Activated naive CD8-positive, alpha-beta T cell treated with anti-CD3 and anti-CD28 coated beads, Interleukin-2, amount 10 ng/mL, durations not matched to agents 7 days and 5 days (primary cell): ENCODE measurements at regions not wholly inside any gene's neighbourhood (a gene's known extent, or its start where the extent isn't known, plus 50 kb on each side); places are given as distances from the start of the nearest gene placed in this dataset.
"Not testable (repeated sequence)": the region's sequence is repeated elsewhere in the genome, so short reads cannot be mapped to it uniquely, and the experiment has no call there.

Experiments used
- ATAC-seq: fragments of 150-1000 bp; cut with Tn5 transposase; one replicate; pipeline ENCODE4 v1.10.0; 2021; ENCODE audit warnings: low read depth, moderate library complexity
- POLR2A ChIA-PET: fragments of 350-600 bp; sonication (Branson Sonifier 250); formaldehyde crosslinking; loops from one replicate; lab custom pipeline; 2021; ENCODE audit warnings: antibody characterized with exemption; lab: Charles Lee
- DNase-seq: peaks from one replicate; pipeline ENCODE4 v3.0.0; 2021
- H3K27ac Mint-ChIP-seq: one replicate; pipeline ENCODE4 v1.8.0; 2022; ENCODE audit warnings: mild to moderate bottlenecking, mixed read lengths
- H3K27me3 Mint-ChIP-seq: one replicate; pipeline ENCODE4 v1.8.0; 2022; ENCODE audit warnings: mild to moderate bottlenecking, moderate library complexity, mixed read lengths
- H3K36me3 Mint-ChIP-seq: one replicate; pipeline ENCODE4 v1.8.0; 2021; ENCODE audit warnings: mild to moderate bottlenecking, mixed read lengths
- H3K4me1 Mint-ChIP-seq: one replicate; pipeline ENCODE4 v1.8.0; 2021; ENCODE audit warnings: mixed read lengths
- H3K4me3 Mint-ChIP-seq: one replicate; pipeline ENCODE4 v1.8.0; 2022; ENCODE audit warnings: mild to moderate bottlenecking, moderate library complexity, mixed read lengths
- H3K9me3 Mint-ChIP-seq: one replicate; pipeline ENCODE4 v1.8.0; 2021; ENCODE audit warnings: mixed read lengths

DNA sequence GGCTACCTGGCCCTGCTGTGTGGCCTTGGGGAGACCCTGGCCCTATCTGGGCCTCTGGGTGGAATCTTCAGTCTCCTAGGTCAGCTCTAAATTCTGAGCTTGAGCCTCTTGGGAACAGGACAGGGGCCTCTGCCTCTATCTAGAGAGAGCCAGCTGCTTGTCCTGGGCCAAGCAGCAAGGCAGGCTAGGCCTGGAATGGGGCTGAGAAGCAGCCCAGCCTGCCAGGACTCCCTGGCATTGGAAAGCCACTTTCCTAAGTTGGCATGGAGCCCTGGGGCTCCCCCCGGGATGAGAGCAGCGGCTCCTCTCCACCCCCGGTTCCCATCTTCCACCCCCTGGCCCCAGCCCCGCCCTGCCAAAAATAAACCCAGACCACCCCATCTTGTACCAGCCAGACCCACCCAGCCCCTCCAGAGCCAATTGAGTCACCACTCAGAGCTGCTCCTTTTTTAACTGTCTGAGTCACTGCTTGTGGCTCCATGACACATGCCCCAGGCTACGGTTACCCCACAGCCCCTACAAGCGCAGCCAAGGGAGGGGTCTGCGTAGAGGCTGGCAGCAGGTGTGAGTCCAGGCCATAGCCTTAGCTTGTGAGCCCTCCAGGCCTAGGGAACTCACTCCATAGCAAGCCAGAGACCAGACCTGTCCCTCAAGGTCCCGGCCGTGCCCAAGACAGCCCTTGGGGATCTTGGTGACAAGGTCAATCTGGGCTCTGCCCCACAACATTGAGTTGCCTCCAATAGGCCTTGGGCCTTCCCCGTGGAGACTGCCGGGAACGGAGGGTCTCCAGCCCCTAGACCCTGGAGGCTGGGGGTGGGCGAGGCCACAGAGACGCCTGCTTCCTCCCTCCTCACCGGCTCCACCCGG, 189.7 kb downstream of the TBC1D2B start:
- H3K9me3 Mint-ChIP-seq, POLR2A ChIA-PET, DNase-seq, H3K36me3 Mint-ChIP-seq, ATAC-seq, H3K4me1 Mint-ChIP-seq, H3K4me3 Mint-ChIP-seq, H3K27ac Mint-ChIP-seq, H3K27me3 Mint-ChIP-seq: not testable (repeated sequence)

DNA sequence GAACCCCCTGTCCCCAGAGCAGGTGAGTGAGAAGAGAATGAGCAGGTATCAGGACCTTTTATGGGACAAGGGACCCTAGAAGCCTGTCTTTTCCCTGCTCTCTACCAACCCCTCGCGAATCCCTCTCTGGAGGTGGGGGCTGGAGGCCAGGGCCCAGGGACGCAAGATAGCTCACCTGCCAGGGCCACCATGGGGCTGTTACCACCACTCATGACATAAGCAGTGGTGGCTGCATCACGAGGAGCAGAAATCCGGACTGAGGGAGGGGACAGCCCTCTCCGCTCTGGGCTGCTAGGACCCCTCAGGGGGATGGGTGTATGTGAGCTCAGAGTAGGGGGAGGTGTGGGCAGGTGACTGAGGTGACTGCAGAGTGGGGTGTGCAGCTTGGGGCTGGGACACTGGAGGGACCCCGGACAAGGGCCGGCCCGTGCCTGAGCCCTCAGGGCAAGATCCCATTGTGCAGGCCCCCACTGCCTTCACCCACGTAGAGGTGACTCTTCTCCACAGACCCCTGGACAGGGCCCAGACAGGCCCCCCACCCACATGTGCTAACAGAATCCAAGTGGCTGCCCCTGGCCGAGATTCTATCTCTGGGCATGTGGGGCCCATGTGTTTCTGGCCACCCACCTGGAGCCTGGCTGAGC, 190.6 kb downstream of the TBC1D2B start:
- no peaks in the 10 kb centered on the region for H3K36me3 Mint-ChIP-seq
- DNase-seq (no peak), ATAC-seq (no peak)
- H3K27ac Mint-ChIP-seq = no peak overlapping the region
- no peaks in the 10 kb centered on the region for H3K9me3 Mint-ChIP-seq
- H3K4me3 Mint-ChIP-seq = no peak overlapping the region
- POLR2A ChIA-PET = no interaction called here
- H3K4me1 Mint-ChIP-seq = no peaks in the 10 kb centered on the region
- no peaks in the 10 kb centered on the region for H3K27me3 Mint-ChIP-seq

DNA sequence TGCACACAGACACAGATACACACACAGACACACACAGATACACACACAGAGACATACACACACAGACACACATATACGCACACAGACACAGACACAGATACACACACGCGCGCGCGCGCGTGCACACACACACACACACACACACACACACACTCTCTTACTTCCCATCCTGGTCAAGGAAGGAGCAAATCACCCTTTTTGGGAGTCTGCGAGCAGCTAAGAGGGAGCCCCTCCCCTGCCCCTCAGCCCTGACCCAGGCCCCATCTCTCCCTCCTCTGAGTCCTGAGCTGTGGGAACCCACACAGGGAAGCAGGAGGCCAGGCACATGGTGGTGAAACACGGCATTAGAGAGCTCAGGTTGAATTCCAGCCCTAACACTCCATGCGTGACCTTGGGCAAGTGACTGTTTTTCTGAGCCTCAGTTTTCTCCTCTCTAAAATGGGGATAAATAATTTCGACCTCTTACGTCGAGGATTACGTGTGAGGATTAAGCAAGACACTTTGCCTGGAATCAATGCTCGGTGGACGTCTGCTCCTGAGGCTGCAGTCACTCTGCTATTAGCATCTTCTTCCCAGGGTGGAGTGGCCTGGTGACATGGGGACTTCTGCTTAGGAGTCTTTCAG, 191.5 kb downstream of the TBC1D2B start:
- DNase-seq, H3K27me3 Mint-ChIP-seq, H3K4me3 Mint-ChIP-seq, H3K9me3 Mint-ChIP-seq, H3K4me1 Mint-ChIP-seq, ATAC-seq, H3K27ac Mint-ChIP-seq, H3K36me3 Mint-ChIP-seq, POLR2A ChIA-PET: not testable (repeated sequence)

DNA sequence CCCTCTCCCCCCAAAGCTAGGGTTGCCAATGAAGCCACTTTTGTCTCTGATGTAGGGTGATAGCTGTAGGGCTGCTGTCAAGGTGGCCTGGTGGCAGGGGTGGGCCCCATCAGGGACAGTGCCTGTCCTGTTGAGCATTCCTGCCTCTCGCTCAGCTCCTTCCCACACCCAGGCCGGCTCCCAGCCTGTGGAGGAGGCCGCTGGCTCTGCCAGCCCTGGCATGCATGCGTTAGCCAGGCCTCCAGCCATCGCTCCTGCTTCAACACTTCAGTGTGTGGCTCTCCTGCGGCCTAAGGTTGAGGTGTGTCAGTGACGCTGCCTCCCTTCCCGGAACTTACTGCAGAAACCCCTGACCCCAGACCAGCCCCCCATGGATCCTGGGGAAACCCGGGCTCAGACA, 194.5 kb downstream of the TBC1D2B start:
- not testable (repeated sequence) for H3K27me3 Mint-ChIP-seq

DNA sequence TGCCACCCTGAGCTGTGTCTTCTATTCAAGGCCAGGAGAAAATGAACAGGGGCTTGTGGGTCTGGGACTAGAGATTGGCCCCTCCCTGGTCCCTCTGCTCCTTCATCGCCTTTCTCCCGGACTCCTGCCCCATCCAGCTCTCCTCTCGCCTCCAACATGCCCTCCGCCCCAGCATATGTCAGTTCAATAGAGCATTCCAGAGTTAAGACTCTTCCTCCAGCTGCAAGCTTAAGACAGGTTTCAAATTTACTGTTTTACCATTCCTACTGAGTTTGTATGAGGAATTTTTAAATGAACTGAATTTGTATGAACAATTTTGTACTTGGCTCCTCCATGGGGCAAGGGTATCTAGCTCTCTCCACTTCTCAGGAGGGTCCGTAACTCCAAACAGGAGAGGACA, 195.6 kb downstream of the TBC1D2B start:
- Mint-ChIP-seq H3K27me3 (no peaks in the 10 kb centered on the region), H3K4me1 (no peaks in the 10 kb centered on the region), H3K36me3 (no peaks in the 10 kb centered on the region), H3K27ac (no peak overlapping the region), H3K9me3 (no peaks in the 10 kb centered on the region), H3K4me3 (no peak overlapping the region)
- DNase-seq (no peak), ATAC-seq (no peak)
- POLR2A ChIA-PET = no interaction called here

More for the DNA sequence above, 194.5 kb downstream of the TBC1D2B start:
- H3K27ac Mint-ChIP-seq, H3K9me3 Mint-ChIP-seq, DNase-seq, H3K4me3 Mint-ChIP-seq, ATAC-seq, POLR2A ChIA-PET, H3K4me1 Mint-ChIP-seq, H3K36me3 Mint-ChIP-seq: not testable (repeated sequence)

DNA sequence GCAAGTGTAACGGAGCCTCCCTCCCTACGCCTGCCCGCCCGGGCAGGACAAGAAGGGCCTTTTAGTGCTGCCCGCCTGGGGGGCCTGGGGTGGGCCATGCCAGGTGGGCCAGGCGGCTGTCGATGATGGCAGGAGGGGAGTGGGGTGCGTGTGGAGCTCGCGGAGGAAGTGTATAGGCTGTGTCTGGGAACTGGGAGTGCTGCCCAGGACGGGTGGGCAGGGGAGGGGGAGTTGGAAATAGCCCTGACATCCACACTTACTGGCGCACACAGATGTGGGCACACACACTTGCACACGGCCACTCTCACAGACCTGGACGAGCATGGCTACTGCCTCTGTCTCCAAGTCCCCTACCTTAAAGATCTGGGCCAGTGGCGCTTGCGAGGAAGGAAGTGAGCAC, 196.0 kb downstream of the TBC1D2B start:
- POLR2A ChIA-PET, DNase-seq: not testable (repeated sequence)

DNA sequence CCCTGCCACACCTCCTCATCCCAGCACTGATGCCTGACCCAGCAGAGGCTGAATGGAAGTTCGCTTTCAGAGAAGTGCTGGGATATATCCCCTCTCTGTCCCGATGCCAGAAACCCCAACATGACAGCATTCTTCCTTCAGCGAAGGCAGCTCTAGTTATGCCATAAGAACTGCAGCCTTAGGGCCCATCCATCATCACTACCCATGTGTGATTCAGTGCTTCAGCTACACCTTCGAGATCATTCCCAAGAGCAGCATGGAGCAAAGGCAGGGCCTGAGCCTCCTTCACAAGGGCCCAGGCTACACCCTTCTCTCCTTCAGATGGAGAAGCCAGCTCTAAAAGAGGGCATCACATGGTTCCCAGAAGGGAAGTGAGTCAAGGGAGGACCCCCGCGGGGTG, 198.0 kb downstream of the TBC1D2B start:
- H3K36me3 Mint-ChIP-seq, H3K9me3 Mint-ChIP-seq, DNase-seq, H3K27ac Mint-ChIP-seq, ATAC-seq, H3K27me3 Mint-ChIP-seq, POLR2A ChIA-PET, H3K4me3 Mint-ChIP-seq, H3K4me1 Mint-ChIP-seq: not testable (repeated sequence)

More for the DNA sequence above, 196.0 kb downstream of the TBC1D2B start:
- not testable (repeated sequence) for ATAC-seq, H3K4me1 Mint-ChIP-seq, H3K9me3 Mint-ChIP-seq, H3K27me3 Mint-ChIP-seq, H3K27ac Mint-ChIP-seq, H3K36me3 Mint-ChIP-seq, H3K4me3 Mint-ChIP-seq

DNA sequence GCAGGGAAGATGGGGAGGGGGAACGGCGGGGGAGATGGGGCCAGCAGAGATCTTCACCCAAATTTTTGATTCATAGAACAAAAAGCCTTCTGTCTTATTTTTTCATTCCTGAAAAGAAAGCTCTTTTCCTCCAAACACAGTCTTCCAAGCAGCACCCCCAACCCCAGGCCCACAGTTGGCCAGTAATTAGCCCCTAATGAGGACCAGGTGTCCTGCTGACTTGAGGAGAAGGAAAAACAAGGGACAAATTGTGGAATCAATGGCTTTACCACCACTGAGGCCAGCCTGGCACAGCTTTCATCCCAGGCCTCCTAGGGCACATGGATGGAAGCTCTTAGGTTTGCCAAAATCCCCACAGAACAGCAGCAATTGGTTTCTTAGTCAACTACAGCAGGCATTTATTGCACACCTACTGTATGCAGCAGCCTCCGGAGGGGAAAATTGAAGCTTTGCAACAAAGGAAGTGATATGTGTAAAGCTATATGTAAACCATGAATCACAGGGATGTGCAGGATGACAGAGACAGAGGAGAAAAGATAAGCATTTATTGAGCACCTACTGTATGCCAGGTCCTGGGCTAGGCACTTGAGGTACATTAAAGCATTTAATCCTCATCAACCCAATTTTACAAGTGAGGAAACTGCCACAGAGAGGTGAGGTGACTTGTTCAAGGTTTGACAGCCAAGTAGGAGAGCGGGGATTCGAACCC, 199.5 kb downstream of the TBC1D2B start:
- no peak for DNase-seq
- H3K4me3 Mint-ChIP-seq = no peak overlapping the region

DNA sequence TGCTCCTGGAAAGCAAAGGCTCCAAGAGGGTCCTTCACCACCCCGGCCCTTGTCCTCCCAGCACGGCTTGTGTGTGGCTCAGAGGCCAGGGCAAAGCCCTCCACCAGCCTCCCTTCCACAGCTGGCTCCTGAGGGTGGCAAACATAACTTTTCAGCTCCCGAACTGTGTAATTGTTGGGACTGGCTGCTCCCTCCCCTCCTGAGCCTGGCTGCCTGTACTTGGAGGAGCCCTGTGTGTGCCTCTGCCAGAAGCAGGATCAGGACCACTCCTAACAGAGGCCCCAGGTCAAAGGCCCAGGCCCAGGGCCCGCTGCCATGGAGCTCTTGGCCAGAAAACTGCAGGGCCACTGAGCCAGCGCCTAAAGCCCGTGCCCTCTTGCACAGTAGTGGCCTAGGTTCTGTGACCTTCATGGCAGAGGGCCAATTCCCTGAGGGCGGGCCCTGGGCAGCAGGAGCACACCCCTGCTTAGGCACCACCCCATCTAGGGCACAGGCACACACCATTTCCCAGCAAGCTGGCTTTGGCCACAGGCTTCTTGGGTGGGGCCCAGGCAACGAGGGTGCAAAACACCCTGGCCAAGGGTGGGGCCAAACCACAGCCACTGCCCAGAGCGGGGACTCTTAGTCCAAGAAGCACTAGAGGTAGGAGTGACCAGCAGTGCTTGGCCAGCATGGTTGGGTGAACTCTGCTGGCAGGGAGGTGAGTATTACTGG, 201.2 kb downstream of the TBC1D2B start:
- H3K27me3 Mint-ChIP-seq, ATAC-seq, H3K4me1 Mint-ChIP-seq, H3K27ac Mint-ChIP-seq, DNase-seq, H3K4me3 Mint-ChIP-seq, H3K36me3 Mint-ChIP-seq, H3K9me3 Mint-ChIP-seq, POLR2A ChIA-PET: not testable (repeated sequence)

More for the DNA sequence above, 199.5 kb downstream of the TBC1D2B start:
- no peaks in the 10 kb centered on the region for H3K27me3 Mint-ChIP-seq
- H3K27ac Mint-ChIP-seq = no peak overlapping the region
- H3K9me3 Mint-ChIP-seq = no peaks in the 10 kb centered on the region
- H3K4me1 Mint-ChIP-seq = no peaks in the 10 kb centered on the region
- ATAC-seq = no peak
- POLR2A ChIA-PET = no interaction called here
- H3K36me3 Mint-ChIP-seq = no peaks in the 10 kb centered on the region

DNA sequence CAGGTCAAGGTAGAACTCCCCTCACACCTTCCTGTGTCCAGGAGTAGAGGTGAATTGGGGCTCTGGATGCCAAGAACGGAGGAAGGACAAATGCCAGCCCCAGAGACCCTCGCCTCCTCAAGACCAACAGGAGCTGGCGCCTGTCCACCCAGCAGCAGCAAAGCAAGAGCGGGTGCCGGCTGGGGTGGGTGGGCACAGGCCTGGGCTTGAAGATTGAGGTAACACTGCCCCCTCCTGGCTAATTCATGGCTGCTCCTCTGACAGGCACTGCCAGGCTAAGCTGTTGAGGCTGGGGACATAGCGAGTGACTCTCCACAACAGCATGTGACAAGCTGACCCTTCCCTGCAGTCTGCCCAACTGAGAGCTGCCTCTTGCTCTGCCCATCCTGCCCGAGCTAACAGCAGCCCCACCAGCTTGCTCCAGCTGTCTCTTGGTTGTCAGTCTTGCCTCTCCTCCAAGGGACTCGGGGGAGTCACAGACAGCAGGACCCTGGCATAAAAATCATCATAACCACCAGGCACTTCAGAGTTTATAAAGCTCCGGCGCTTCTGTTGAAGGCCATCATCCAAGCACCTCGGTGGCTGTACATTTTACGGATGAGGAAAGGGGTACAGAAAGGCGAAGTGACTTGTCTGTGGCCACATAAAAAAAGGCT, 202.3 kb downstream of the TBC1D2B start:
- POLR2A ChIA-PET, DNase-seq, H3K36me3 Mint-ChIP-seq, H3K4me3 Mint-ChIP-seq, H3K27me3 Mint-ChIP-seq, H3K9me3 Mint-ChIP-seq, H3K4me1 Mint-ChIP-seq, H3K27ac Mint-ChIP-seq: not testable (repeated sequence)
- peak; percentile 53 for ATAC-seq

DNA sequence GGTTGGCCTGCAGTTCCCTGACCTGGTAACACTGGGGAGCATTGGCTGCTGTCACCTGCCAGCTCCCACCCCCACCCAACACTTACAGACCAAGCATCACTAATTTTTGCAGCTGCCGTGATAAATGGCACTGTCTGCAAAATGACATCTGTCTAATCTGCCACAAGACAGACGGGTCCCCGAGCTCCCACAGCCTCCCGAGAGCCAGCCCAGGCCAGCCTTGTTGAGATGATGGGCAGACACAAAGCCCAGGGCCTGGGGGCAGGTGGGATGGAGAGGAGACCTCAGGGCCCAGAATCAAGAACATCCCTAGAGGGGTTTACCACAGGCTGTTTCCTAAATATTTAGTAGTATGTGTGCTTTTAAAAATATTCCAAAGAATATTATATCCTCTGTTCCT, 203.4 kb downstream of the TBC1D2B start:
- H3K4me1 Mint-ChIP-seq = no peaks in the 10 kb centered on the region
- H3K36me3 Mint-ChIP-seq = no peaks in the 10 kb centered on the region

DNA sequence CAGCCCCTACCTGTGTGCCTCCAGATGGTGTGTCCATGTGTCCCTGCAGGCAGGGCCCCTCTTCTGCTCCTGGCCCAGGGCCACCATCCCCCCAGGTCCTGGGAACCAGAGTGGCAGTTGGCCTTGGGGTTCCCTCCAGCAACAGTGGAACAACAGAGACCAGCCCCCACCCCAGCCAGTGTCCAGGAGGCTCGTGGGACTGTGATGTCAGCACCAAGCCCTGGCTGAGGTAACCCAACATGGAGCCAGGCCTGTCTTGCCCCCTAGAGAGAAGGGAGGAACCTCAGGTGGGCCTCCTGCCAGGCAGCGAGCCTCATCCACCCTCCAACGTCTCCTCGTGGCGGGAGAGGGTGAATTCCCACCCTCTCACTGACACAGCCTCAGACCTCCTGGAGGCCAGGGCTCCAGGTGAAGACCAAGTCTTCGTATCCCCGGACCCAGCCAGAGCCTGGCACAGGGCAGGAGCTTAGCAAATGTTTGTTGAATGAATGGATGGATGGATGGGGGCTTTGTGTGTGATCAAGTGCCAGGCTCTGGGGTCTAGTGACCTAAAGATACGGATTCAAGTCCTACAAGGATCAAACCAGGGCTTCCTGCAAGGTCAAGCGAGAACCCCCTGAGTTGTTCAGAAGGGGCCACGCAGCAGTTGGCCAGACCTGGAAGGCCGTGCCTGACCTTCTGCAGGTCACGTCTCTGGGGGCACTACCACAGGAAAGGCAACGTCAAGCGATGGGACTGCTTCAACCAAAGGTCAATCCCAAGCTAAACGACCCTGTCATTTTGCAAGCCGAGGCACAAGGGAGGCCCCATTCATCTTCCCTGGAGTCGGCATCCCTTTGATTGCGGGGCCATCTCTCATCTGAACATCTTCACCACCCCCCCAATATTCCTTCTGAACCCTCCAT, 204.7 kb downstream of the TBC1D2B start:
- H3K27ac Mint-ChIP-seq, H3K4me3 Mint-ChIP-seq, POLR2A ChIA-PET, H3K27me3 Mint-ChIP-seq, H3K9me3 Mint-ChIP-seq, H3K36me3 Mint-ChIP-seq, DNase-seq, ATAC-seq, H3K4me1 Mint-ChIP-seq: not testable (repeated sequence)

More for the DNA sequence above, 203.4 kb downstream of the TBC1D2B start:
- ATAC-seq (no peak), DNase-seq (no peak)
- POLR2A ChIA-PET = no interaction called here
- no peaks in the 10 kb centered on the region for H3K9me3 Mint-ChIP-seq
- no peaks in the 10 kb centered on the region for H3K27me3 Mint-ChIP-seq
- H3K4me3 Mint-ChIP-seq = no peak overlapping the region
- H3K27ac Mint-ChIP-seq = no peak overlapping the region
